GM12892 (cell line): ENCODE measurements at regions not wholly inside any gene's neighbourhood (a gene's known extent, or its start where the extent isn't known, plus 50 kb on each side); places are given as distances from the start of the nearest gene placed in this dataset.
"Not testable (repeated sequence)": the region's sequence is repeated elsewhere in the genome, so short reads cannot be mapped to it uniquely, and the experiment has no call there.

Experiments
- POLR2A ChIP-seq: IDR thresholded peaks from 2 replicates; pipeline ENCODE4 v1.6.1; 2011; ENCODE audit warnings: low read depth, low read length, control low read depth
- POLR2AphosphoS5 ChIP-seq: IDR thresholded peaks from 2 replicates; pipeline ENCODE4 v1.6.1; 2011; ENCODE audit warnings: low read depth, low read length, control low read depth

DNA sequence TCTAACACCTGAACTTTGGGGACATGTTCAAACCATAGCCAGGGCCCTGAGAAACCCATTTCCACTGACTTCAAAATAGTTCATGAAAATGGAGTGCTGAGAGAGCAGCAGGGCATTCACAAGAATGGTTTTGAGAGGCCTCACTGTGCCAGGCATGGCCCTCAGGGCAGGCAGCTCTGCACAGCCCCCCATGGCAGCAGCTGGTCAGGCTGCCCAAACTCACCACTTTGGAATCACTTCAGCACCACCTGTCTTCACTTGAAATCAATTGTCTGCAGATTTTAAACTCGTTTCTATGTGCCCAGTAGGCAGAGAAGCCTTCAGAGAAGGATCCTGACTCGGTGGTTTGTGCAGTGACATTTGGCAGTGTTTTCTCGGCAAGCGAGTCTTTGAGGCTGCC, 73.8 kb upstream of the SAMD11 start:
- TF ChIP-seq POLR2A, POLR2AphosphoS5: not testable (repeated sequence)
